GM21447 (cell line): ENCODE measurements at regions not wholly inside any gene's neighbourhood (a gene's known extent, or its start where the extent isn't known, plus 50 kb on each side); places are given as distances from the start of the nearest gene placed in this dataset.

Source experiments
- ATAC-seq: cut with Tn5 transposase; IDR thresholded peaks from one replicate; pipeline ENCODE4 v1.9.1; 2021; ENCODE audit not compliant: unreplicated experiment

DNA sequence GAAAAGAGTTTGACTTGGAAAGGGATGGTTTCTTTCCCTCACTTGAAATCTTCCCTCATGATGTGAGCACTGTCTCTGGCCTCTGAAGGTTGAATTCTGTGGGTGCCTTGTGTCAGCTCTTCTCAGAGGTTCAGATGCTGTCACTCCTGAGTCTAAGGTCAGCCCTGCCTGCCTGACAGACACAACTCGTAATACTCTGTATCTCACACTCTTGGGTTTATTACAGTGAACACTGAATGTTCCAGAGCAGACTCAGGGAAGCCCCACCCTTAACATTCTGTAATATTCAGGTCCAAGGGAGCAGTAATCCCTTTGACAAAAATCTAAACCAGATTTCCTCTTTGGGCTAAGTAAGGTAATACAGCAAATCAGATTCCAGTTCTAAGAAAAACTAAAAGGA is 837.8 kb downstream of the QKI start:
- no peak for ATAC-seq

DNA sequence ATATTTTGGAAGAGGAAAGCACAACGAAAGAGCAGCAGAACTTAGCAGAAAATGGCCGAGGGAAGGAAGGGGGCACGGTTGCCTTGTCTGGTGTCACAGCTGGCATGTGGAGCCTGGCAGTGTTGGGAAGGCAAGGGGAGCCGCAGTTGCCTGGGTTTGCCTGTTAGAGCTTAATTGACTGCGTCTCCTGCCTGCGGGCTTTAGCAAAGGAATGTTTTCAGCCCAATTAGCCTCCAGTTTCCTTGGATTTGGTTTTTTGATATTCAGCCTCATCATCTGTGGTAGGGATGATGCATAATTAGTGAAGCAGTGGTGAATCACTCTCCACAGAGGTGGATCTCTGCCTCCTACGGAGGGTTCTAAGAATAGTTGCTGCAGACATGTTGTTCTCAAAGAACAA is 832.6 kb downstream of the QKI start:
- ATAC-seq, result no peak

DNA sequence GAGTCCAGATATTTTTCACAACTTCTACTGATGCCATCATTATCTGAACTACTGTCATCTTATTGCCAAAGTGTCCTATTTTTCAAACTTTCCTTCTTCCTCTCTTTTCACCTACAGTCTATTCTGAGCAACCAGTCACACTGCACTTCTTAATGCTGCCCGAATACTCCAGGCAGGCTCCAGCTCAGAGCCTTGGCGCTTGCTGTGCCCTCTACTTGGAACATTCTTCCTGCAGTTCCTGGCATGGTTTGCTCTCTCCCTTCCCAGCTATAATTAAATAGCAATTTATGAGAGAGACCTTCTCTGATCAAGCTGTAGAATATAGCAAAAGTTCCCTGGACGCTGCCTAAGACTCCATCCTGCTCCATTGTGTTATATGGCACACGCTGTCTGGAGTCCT is 831.6 kb downstream of the QKI start:
- ATAC-seq, result no peak

DNA sequence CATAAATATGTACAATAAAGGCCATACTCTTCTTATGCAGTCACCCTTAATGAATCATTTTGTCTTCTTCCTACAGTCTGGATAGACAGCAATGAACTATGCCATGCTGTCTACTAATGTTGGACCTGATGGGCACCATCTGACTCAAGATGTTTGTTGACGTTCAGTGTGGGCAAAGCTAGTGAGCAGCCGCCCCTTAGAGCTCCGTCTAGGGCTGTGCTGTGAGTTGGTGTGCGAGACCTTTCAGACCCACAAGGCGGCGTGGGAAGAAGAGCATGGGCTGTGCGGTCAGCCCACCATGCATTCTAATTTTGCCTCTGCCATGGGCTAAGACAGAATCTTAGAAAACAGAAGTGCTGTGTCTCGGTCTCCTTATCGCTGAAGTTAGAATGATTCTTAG is 829.4 kb downstream of the QKI start:
- ATAC-seq, result no peak

DNA sequence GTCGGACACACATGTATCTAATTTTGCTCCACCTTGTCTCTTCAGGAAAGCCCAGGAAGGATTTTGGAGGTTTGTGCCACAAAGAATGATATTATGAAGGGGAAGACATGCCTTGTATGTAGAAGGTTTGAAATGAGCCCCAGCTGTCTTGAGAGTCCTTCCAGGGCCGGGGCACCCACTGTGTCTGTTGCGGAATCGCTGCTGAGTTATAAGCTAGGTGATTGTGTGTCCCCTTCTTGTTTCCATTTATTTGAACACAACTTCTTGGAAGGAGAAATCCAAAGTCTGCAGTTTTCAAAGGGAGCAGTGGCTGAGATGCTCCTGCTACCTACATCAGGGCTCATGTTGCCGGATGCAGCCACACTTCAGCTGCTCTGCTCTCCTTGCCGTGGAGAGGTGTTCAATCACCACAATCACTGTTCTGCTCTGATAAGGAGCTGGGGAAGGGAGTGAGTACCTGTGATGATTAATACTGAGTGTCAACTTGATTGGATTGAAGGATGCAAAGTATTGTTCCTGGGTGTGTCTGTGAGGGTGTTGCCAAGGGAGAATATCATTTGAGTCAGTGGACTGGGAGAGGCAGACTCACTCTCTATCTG is 828.6 kb downstream of the QKI start:
- ATAC-seq, result no peak

DNA sequence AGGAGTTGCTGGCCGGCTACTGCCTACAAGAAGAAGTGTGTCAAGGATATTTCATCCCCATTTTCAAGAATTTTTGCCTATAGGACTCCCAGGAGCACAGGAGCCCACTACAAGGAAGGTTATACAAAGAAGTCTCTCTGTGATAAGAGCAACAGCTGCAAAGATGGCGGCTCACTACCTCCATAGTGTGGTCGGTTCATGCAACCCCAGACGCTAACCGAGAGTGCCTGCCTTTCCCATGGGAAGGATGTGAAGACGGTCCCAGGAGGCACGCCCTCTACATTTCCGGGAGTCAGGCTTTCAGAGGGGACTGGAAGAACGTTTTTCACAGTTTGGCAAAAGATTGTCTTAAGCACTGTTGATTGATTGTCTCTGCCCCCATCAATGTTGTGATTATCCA is 816.3 kb downstream of the QKI start:
- no peak for ATAC-seq

DNA sequence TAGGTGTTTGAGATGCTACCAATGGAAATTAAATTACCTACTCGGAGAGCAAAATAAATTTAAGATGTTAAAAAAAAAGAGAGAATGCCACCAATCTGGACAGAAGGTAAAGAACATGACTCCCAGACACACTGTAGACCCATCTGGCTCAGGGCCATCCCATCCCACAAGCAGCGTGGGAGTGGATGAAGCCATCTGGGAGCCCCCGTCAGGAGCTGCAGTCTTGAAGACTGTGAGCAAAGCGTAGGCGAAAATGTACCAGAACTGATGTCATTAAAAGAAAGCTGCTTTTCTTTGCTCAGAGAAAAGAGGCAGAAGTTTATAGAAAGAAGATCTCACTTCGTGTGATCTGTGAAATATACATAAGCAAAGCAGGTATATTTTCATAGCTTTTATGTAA is 815.7 kb downstream of the QKI start:
- ATAC-seq, result no peak

DNA sequence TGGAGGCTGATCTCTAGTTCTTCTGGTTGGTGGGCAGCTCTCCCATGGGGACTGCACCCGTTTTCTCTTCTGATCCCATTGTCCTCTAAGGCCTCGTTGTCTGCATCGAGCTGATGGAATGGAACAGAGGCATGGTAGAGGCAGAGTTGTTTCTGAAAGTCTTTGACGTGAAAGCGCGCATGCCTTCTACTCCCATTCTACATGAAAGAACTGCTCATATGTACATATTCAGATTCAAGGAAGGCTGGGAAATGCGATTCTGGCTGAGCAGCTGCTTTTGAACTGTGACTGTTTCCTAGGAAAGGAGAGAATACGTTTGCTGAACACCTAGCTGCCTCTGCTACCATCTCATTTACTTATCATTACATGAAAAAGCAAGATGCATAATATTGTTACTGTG is 815.2 kb downstream of the QKI start:
- no peak for ATAC-seq

DNA sequence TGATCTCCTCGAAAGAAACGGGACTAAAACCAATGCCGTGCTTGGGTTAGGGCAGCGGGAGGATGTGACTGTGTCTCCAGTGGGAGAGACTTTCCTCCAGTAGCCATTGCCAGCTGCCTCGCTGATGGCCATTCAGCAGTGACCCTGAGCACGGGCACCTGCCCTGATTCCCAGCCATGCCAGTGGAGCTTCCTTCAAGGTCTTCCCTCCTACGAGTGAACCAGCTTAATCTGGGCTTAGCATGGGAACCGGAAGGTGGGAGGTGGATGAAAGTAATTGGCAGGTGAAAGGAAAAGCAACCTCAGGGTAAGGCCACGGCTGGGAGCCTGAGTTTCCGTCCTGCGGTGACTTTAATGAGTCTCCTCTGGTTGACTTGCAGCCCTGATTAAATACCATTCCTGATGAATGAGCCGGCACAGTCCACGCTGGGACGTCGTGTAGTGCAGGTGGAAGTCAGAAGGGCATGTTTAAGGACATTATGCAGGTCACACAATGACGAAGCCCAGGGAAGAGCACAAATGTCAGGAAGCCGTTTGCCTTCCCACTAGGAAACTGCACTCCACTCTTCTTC is 813.5 kb downstream of the QKI start:
- no peak for ATAC-seq

DNA sequence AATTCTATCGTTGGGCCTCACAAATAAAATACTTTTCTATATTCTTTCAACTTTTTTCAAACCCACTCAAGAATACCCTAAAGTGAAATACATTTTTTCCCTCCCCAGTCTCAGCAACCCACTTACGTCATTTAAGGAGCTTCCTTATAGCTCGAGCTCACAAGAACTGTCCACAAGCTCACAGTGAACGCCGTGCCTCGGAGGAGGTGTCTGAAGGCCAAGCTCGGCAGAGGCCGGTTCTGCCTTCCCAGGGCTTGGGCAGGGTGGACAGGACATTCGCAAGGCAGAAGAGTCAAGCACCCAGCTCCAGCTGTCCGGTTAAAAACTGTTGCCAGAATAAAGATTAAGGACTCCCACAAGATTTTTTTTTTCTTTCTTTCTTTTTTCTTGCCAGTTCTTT is 802.3 kb downstream of the QKI start:
- ATAC-seq, result no peak

DNA sequence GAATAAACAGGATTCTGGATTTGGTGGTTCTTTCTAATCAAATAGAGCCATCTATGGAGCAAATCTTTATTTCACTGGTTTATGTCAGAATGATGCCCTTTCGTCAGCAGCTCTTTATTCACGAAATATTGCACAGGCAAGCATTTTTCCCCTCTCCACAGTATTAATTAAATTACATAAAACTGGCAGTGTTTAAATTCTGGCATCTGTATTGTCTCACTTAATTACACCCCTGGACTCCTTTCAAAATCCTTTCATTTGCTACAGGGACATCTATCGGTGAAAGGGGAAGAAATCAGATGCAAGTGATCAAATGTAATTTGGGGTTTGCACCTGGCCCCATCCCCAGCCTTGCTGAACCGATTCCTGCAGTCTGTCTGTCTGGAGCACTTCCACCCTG is 801.9 kb downstream of the QKI start:
- ATAC-seq, result no peak

DNA sequence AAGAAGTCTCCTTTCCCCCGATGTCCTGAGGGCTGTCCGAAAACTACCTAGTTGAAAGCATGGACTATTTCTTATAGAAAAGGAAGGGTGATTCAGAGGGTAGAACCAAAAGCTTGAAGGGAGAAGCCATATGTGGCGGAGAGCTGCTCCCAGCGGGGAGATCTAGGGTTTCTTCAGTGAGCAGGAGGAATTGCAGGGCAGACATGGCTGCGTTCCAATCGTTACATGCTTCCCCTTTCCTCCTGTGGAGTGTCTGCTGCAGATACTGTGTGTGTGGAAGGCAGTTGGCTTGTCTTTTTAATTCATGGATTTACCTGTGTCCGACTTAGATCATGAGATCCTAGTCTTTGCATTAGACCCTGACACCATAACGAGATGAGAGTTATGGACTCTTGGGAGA is 799.5 kb downstream of the QKI start:
- no peak for ATAC-seq

DNA sequence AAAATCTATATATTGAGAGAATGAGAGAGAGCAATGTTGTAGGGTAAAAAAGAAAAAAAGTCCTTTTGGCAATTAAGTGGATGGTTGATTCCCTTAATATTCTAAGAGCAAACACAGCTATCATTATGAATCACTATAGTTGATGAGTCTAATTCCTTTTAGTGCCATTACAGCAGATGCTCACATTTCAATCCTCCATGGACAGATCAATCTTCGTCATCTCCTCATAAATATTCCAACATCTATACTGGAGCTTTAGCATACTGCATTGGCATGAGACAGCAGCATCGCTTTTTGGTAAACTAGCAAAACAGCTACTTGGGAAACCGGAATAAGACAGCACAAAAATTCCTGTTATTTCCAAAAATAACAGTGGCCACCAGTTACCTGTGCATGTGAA is 796.7 kb downstream of the QKI start:
- no peak for ATAC-seq

DNA sequence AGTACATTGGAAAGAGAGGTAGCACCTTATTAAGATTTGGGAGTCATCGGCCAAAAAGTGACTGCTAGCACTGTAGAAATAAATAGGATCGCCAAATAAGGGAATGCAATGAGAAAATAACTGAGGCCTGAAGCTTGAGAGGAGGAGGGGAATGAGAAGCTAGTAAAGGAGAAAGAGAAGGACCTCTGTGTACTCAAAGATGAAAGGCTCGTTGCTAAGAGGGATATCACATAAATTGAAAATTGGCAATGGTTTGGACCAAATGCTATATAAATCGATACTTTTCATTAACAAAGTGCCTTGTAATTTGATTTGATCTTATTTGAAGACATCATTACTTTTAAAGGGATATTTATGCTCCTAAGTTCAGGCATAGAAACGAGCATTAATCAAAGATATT is 796.3 kb downstream of the QKI start:
- ATAC-seq, result no peak

DNA sequence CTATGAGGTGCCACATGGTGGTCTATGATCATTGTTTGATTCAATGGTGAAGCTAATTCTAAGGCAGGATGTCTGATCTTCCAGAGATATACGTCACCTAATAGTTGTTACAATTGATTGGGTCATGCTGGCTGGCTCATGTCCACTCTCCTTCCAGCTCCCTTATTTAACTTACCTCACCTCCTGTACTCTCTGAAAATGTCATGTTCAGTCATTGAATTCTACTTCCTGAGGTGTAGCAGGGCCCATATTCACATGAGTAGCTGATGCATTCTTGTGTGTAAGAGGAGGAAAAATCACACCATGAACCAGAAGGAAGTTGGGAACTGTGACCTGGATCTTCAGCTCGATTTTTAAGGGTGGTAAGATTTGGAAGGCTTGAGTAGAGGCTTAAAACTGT is 795.8 kb downstream of the QKI start:
- no peak for ATAC-seq

DNA sequence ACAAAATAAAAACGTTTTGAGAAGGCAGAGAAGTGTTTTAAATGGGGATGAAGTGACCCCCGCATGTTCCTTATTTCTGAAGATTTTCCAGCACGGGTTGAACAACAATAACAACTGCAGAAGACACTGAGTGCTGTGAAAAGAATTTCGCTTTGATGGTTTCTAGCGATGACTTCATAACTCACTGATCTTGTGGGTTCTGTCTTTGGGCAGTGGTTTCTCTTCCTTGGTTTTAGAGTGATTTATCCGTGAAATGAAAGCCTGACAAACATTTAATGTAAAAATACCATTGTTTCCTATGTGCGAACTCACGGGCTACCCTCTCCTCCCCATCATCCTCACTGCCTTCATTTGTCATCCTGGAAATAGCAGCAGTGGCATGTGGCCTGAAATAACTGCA is 793.9 kb downstream of the QKI start:
- no peak for ATAC-seq

DNA sequence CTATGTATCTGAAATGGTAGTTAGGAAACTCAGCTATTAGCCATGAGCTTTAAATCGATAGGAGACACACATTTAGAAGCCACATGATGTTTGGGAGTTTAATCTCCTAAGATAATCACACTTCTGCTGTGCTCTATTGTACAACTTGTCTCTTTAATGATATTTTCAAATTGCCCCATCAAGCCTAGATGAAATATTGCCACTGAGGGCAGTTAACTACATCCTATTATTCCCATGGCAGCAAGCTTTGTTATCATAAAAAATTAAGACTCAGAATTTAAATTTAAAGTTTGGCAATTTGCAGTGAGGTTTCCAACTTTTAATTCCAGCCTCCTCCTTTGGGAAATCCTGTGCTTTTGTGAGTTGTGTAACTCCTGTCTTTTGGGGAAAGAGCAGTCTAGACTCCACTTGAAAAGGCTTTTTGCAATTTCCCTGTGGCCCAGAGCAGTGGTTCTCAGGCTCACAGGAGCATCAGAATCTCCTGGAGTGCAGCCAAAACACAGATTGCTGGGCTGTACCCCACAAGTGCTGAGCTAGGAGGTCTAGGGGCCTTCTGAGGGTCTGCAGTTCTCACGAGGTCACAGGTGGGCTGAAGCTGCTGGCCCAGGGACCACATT is 792.4 kb downstream of the QKI start:
- no peak for ATAC-seq

DNA sequence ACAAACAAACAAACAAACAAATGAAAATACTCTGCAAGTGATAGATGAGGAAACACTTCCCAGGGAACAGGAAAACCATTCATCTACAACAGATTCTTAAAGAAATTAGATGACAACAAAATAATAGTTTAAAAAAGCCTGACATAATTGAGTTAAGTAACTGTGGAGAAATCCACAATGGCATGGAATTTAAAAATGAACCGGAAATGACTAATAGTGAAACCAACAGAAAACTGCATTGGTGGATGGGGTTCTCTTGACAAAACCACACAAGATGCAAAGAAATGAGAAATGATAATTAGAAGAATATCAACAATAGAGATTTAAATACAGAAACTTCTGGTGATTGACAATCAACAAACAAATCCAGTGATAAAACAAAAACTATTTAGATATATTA is 785.6 kb downstream of the QKI start:
- ATAC-seq, result no peak

DNA sequence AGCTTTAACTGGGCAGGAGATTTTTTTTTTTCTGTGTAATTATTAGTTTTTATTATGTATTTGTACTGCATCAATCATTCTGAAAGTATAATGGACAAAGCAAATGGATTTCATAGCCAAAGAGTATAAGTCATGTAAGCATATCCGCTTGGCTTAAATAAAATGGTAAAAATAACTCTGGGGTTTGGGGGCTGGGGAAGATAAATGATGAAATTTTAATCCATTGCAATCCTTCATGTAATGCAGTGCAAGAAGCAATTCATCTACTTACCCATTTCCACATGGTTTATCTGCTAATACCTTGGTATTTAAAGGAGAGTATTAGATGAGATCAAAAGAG is 781.4 kb downstream of the QKI start:
- no peak for ATAC-seq

DNA sequence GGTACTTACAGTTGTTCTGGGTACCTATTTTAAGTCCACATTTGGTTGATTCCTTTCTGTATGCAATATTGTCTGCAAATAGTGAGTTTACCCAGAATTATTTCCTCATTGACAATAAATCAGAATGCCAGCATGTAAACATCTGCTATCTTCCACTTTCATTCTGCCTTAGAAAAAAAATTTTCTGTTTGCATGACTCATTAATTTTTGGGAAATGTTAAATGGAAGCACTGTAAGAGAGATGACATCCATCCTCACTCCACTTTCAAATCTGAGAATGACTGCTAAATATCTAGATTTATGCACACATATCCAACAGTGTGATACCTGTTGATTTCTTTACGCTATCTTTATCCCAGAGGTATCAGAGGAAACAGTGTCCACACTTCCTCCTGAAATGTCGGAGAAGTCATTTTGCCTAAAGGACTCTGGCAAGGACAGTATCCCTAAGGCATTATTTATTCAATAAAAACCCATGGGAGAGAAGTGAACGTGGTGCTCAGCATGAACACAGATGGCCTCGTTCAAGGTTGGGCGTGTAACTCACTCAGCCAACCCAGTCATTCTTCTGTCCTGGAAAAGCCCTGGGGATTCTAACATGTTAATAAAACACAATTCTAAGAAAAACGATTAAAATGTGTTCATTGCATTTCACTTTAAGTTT is 780.9 kb downstream of the QKI start:
- no peak for ATAC-seq

DNA sequence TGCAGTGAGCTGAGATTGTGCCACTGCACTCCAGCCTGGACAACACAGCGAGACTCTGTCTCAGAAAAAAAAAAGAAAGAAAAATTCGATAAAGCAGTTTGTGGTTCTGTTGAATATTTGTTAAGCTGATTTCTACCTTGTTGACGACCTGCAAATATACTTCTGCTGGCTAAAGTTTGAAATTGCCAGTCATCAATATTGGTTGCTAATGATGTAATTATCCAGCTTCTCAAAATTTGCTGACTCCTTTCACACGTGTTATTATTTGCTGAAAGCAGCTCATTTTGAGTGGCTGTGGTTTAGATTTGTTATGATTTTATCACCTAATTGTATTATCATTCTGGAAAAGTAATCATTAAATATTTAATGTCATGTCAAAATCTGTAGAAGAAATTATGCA is 774.3 kb downstream of the QKI start:
- no peak for ATAC-seq

DNA sequence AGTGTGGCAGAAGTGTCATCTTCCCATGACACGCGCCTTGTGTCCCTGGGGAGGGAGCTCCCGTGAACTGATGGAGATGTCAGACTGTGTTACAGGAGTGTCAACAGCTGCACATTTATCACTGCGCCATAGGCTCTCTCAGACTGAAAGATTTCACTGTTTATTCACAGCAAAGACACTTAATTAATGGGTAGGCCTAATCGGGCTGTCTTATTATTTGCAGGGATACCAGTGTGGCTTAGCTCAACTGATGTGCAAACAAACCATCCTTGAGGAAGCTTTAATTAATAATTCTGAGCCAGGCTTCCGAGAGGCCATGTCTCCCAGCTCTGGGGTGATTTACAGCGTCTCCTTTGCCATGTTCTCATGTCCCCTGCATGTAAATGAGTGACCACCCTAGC is 771.0 kb downstream of the QKI start:
- ATAC-seq, result no peak

DNA sequence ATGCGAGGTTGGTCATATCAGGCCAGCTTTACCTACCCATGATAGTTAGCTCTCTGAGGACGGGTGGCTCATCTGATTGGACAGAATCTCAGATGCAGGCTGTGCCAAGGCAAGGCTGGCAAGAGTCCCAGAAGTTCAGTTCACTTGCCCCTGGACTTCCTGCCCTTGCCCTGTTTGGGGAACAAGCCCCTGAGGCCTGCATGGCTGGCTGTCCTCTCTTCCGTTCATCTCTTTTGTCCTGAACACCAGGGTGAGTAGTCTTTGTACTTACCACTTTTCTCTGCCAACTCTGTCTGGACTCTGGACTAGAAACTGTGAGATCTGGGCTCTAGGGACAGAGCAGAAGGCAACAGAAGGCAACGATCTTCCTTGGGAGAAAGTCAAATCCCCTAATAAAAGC is 769.9 kb downstream of the QKI start:
- no peak for ATAC-seq
